ENCODE measurements at regions not wholly inside any gene's neighbourhood (a gene's known extent, or its start where the extent isn't known, plus 50 kb on each side); places are given as distances from the start of the nearest gene placed in this dataset.

GRCh38 chr18:7415081-7415894, 151.8 kb upstream of the PTPRM start:
- Histone ChIP-seq H3K9ac (ENCODE audit: low read length) (no peak overlapping the region), H3K4me3 (ENCODE audit: control extremely low read depth in 1 of 5, extremely low read depth in 1 of 5, insufficient read depth in 1 of 5, low read depth in 2 of 5, low read length in 4 of 5) (no peak overlapping the region), H3K9me3 (ENCODE audit: control extremely low read depth in 1 of 3, control insufficient read depth in 2 of 3, insufficient read depth in 1 of 3, low read length in 2 of 3) (peaks cover 0 to 12% (median 0%) of the 10 kb centered on the region in 3 donors), H2AFZ (ENCODE audit: insufficient read depth, low read depth, low read length, poor library complexity, severe bottlenecking) (no peak overlapping the region), H3K27ac (ENCODE audit: low read length in 2 of 2) (no peak overlapping the region), H3K4me1 (ENCODE audit: control insufficient read depth in 2 of 2, insufficient read depth in 2 of 2, low read length in 2 of 2) (no peaks in the 10 kb centered on the region), H3K79me2 (ENCODE audit: control insufficient read depth, insufficient read depth, low read length) (no peaks in the 10 kb centered on the region), H3K36me3 (replicated peaks in 1 of 2; ENCODE audit: control extremely low read depth in 1 of 2, control insufficient read depth in 1 of 2, extremely low read depth in 1 of 2, insufficient read depth in 2 of 2, low read length in 1 of 2) (no peaks in the 10 kb centered on the region), H4K20me1 (ENCODE audit: control insufficient read depth, insufficient read depth, low read length, poor library complexity, severe bottlenecking) (no peaks in the 10 kb centered on the region), H3K27me3 (replicated peaks in 1 of 4; ENCODE audit: control extremely low read depth in 1 of 4, control insufficient read depth in 3 of 4, insufficient read depth in 4 of 4, low read length in 3 of 4) (no peaks in the 10 kb centered on the region), H3K4me2 (replicated peaks; ENCODE audit: low read depth, low read length, poor library complexity, severe bottlenecking) (no peak overlapping the region)
- H3K9me3 Mint-ChIP-seq (ENCODE audit: insufficient read depth) = no peaks in the 10 kb centered on the region
- ChIA-PET CTCF (no interaction called here), POLR2A (no interaction called here)
- H3K27ac Mint-ChIP-seq = no peak overlapping the region
- intact Hi-C loops (cut with micrococcal nuclease) = no loop called here
- H3K4me3 Mint-ChIP-seq = no peak overlapping the region
- no peaks in the 10 kb centered on the region for H3K4me1 Mint-ChIP-seq
- TF ChIP-seq CTCF (IDR thresholded peaks at IDR 0.05) (no peak), EZH2 (IDR thresholded peaks at IDR 0.05; ENCODE audit: borderline replicate concordance, insufficient read depth, low read depth, low read length, poor library complexity, severe bottlenecking) (no peak)
- no peak for ATAC-seq (ENCODE audit: low read depth)
- no peak for DNase-seq
- H3K27me3 Mint-ChIP-seq = no peaks in the 10 kb centered on the region
- 78% methylated on average over 5 of the region's 8 CpGs for WGBS (ENCODE audit: insufficient coverage)

- Mint-ChIP-seq H3K4me3 (no peak overlapping the region), H3K9me3 (ENCODE audit: insufficient read depth) (no peaks in the 10 kb centered on the region), H3K27ac (no peak overlapping the region), H3K4me1 (no peaks in the 10 kb centered on the region), H3K27me3 (no peaks in the 10 kb centered on the region)
- Histone ChIP-seq H3K9me3 (ENCODE audit: control extremely low read depth in 1 of 3, control insufficient read depth in 2 of 3, insufficient read depth in 1 of 3, low read length in 2 of 3) (peaks cover 0 to 7% (median 0%) of the 10 kb centered on the region in 3 donors), H3K4me2 (replicated peaks; ENCODE audit: low read depth, low read length, poor library complexity, severe bottlenecking) (no peak overlapping the region), H3K27me3 (replicated peaks in 1 of 4; ENCODE audit: control extremely low read depth in 1 of 4, control insufficient read depth in 3 of 4, insufficient read depth in 4 of 4, low read length in 3 of 4) (no peaks in the 10 kb centered on the region), H3K36me3 (replicated peaks in 1 of 2; ENCODE audit: control extremely low read depth in 1 of 2, control insufficient read depth in 1 of 2, extremely low read depth in 1 of 2, insufficient read depth in 2 of 2, low read length in 1 of 2) (no peaks in the 10 kb centered on the region), H3K9ac (ENCODE audit: low read length) (no peak overlapping the region), H3K79me2 (ENCODE audit: control insufficient read depth, insufficient read depth, low read length) (no peaks in the 10 kb centered on the region), H3K27ac (ENCODE audit: low read length in 2 of 2) (no peak overlapping the region), H3K4me3 (ENCODE audit: control extremely low read depth in 1 of 5, extremely low read depth in 1 of 5, insufficient read depth in 1 of 5, low read depth in 2 of 5, low read length in 4 of 5) (no peak overlapping the region), H4K20me1 (ENCODE audit: control insufficient read depth, insufficient read depth, low read length, poor library complexity, severe bottlenecking) (no peaks in the 10 kb centered on the region), H3K4me1 (ENCODE audit: control insufficient read depth in 2 of 2, insufficient read depth in 2 of 2, low read length in 2 of 2) (no peaks in the 10 kb centered on the region), H2AFZ (ENCODE audit: insufficient read depth, low read depth, low read length, poor library complexity, severe bottlenecking) (no peak overlapping the region)
- no peak for TF ChIP-seq CTCF (IDR thresholded peaks at IDR 0.05)
- no peak for TF ChIP-seq EZH2 (IDR thresholded peaks at IDR 0.05; ENCODE audit: borderline replicate concordance, insufficient read depth, low read depth, low read length, poor library complexity, severe bottlenecking)
- WGBS (ENCODE audit: insufficient coverage) = 89% methylated on average over 4 of the region's 4 CpGs
- no peak for ATAC-seq (ENCODE audit: low read depth)
- DNase-seq = no peak
- CTCF ChIA-PET = no interaction called here
- intact Hi-C loops (cut with micrococcal nuclease) = no loop called here
- POLR2A ChIA-PET = no interaction called here
These were observed 149.4 kb upstream of the PTPRM start for GRCh38 chr18:7417727-7418126.
